Immature natural killer cell (primary cell): ENCODE measurements at regions not wholly inside any gene's neighbourhood (a gene's known extent, or its start where the extent isn't known, plus 50 kb on each side); places are given as distances from the start of the nearest gene placed in this dataset.
"Not testable (repeated sequence)": the region's sequence is repeated elsewhere in the genome, so short reads cannot be mapped to it uniquely, and the experiment has no call there.

Experiments
- DNase-seq, 3 donors: peaks; one replicate each; pipeline ENCODE4 v3.0.0; 2022; ENCODE audit warnings: mixed read lengths in 1 of 3
- H3K27ac Mint-ChIP-seq, 6 donors: one replicate each; pipeline ENCODE4 v1.8.0; 2020; ENCODE audit warnings: mixed read lengths in 6 of 6, mild to moderate bottlenecking in 5 of 6, inconsistent platforms in 4 of 6, moderate library complexity in 3 of 6
- H3K27me3 Mint-ChIP-seq, 3 donors: one replicate each; pipeline ENCODE4 v1.8.0; 2020 to 2021; ENCODE audit warnings: low read depth in 3 of 3, mild to moderate bottlenecking in 3 of 3, mixed read lengths in 3 of 3, moderate library complexity in 3 of 3, inconsistent platforms in 1 of 3
- H3K36me3 Mint-ChIP-seq, 3 donors: one replicate each; pipeline ENCODE4 v1.8.0; 2020; ENCODE audit warnings: mixed read lengths in 3 of 3, inconsistent platforms in 2 of 3, mild to moderate bottlenecking in 2 of 3
- H3K4me1 Mint-ChIP-seq, 2 donors: one replicate each; pipeline ENCODE4 v1.8.0; 2020; ENCODE audit warnings: inconsistent platforms in 2 of 2, mild to moderate bottlenecking in 2 of 2, mixed read lengths in 2 of 2, moderate library complexity in 1 of 2
- H3K4me3 Mint-ChIP-seq, 5 donors: one replicate each; pipeline ENCODE4 v1.8.0; 2020; ENCODE audit warnings: mild to moderate bottlenecking in 5 of 5, mixed read lengths in 5 of 5, inconsistent platforms in 3 of 5, moderate library complexity in 3 of 5
- H3K9me3 Mint-ChIP-seq, 6 donors: one replicate each; pipeline ENCODE4 v1.8.0; 2020; ENCODE audit warnings: mild to moderate bottlenecking in 6 of 6, mixed read lengths in 6 of 6, inconsistent platforms in 4 of 6, moderate library complexity in 3 of 6

- no peaks in the 10 kb centered on the region for H3K36me3 Mint-ChIP-seq
- no peak overlapping the region for H3K27ac Mint-ChIP-seq
- no peaks in the 10 kb centered on the region for H3K4me1 Mint-ChIP-seq
- H3K27me3 Mint-ChIP-seq = peaks cover 0 to 2% (median 0%) of the 10 kb centered on the region in 3 donors
- no peak for DNase-seq
- no peak overlapping the region for H3K4me3 Mint-ChIP-seq
- H3K9me3 Mint-ChIP-seq = peaks cover 0 to 8% (median 0%) of the 10 kb centered on the region in 6 donors
Measured at GRCh38 chr3:87555290-87555689, 278.9 kb upstream of the POU1F1 start.

GRCh38 chr3:87553058-87553457 is 276.7 kb upstream of the POU1F1 start:
- Mint-ChIP-seq H3K9me3 (peaks cover 0 to 8% (median 1%) of the 10 kb centered on the region in 6 donors), H3K4me3 (no peak overlapping the region), H3K27ac (no peak overlapping the region), H3K27me3 (peaks cover 0 to 4% (median 0%) of the 10 kb centered on the region in 3 donors), H3K4me1 (no peaks in the 10 kb centered on the region), H3K36me3 (no peaks in the 10 kb centered on the region)
- DNase-seq = no peak

GRCh38 chr3:87550892-87551291 is 274.5 kb upstream of the POU1F1 start:
- Mint-ChIP-seq H3K27ac (no peak overlapping the region), H3K4me1 (no peaks in the 10 kb centered on the region), H3K36me3 (no peaks in the 10 kb centered on the region), H3K4me3 (no peak overlapping the region), H3K9me3 (peaks cover 0 to 9% (median 2%) of the 10 kb centered on the region in 6 donors), H3K27me3 (peaks cover 0 to 5% (median 2%) of the 10 kb centered on the region in 3 donors)
- no peak for DNase-seq

- peaks cover 0 to 7% (median 4%) of the 10 kb centered on the region in 6 donors for H3K9me3 Mint-ChIP-seq
- H3K27me3 Mint-ChIP-seq = peaks cover 0 to 5% (median 2%) of the 10 kb centered on the region in 3 donors
- H3K4me3 Mint-ChIP-seq = no peak overlapping the region
- DNase-seq = no peak
- no peaks in the 10 kb centered on the region for H3K36me3 Mint-ChIP-seq
- no peaks in the 10 kb centered on the region for H3K4me1 Mint-ChIP-seq
- no peak overlapping the region for H3K27ac Mint-ChIP-seq
Measured at GRCh38 chr3:87549208-87549607, 272.8 kb upstream of the POU1F1 start.

- Mint-ChIP-seq H3K27ac (no peak overlapping the region), H3K4me3 (no peak overlapping the region), H3K27me3 (peaks cover 0 to 3% (median 2%) of the 10 kb centered on the region in 3 donors), H3K9me3 (peaks cover 0 to 7% (median 4%) of the 10 kb centered on the region in 6 donors), H3K36me3 (no peaks in the 10 kb centered on the region), H3K4me1 (no peaks in the 10 kb centered on the region)
- DNase-seq = no peak
Measured at GRCh38 chr3:87548271-87548670, 271.9 kb upstream of the POU1F1 start.

- Mint-ChIP-seq H3K36me3 (no peaks in the 10 kb centered on the region), H3K4me1 (no peaks in the 10 kb centered on the region), H3K27ac (no peak overlapping the region), H3K9me3 (peaks cover 0 to 10% (median 6%) of the 10 kb centered on the region in 6 donors), H3K4me3 (no peak overlapping the region), H3K27me3 (peaks cover 0 to 3% (median 2%) of the 10 kb centered on the region in 3 donors)
- no peak for DNase-seq
Measured at GRCh38 chr3:87546216-87546615, 269.8 kb upstream of the POU1F1 start.

GRCh38 chr3:87543408-87543807 is 267.0 kb upstream of the POU1F1 start:
- not testable (repeated sequence) for H3K36me3 Mint-ChIP-seq, H3K4me3 Mint-ChIP-seq, H3K4me1 Mint-ChIP-seq, DNase-seq, H3K27me3 Mint-ChIP-seq, H3K27ac Mint-ChIP-seq
- peaks cover 0 to 16% (median 8%) of the 10 kb centered on the region in 6 donors for H3K9me3 Mint-ChIP-seq

GRCh38 chr3:87541723-87542122 is 265.3 kb upstream of the POU1F1 start:
- H3K4me1 Mint-ChIP-seq = no peaks in the 10 kb centered on the region
- H3K27ac Mint-ChIP-seq = no peak overlapping the region
- no peak for DNase-seq
- H3K36me3 Mint-ChIP-seq = no peaks in the 10 kb centered on the region
- H3K4me3 Mint-ChIP-seq = no peak overlapping the region
- H3K27me3 Mint-ChIP-seq = peaks cover 0 to 2% (median 0%) of the 10 kb centered on the region in 3 donors
- H3K9me3 Mint-ChIP-seq = peaks cover 0 to 21% (median 7%) of the 10 kb centered on the region in 6 donors

- not testable (repeated sequence) for H3K27me3 Mint-ChIP-seq, DNase-seq, H3K36me3 Mint-ChIP-seq, H3K4me3 Mint-ChIP-seq, H3K27ac Mint-ChIP-seq, H3K4me1 Mint-ChIP-seq
- H3K9me3 Mint-ChIP-seq = peaks cover 3 to 21% (median 4%) of the 10 kb centered on the region in 6 donors
Measured at GRCh38 chr3:87538722-87539121, 262.3 kb upstream of the POU1F1 start.

GRCh38 chr3:87509401-87509800 is 233.0 kb upstream of the POU1F1 start:
- DNase-seq = no peak
- H3K27ac Mint-ChIP-seq = no peak overlapping the region
- H3K36me3 Mint-ChIP-seq = no peaks in the 10 kb centered on the region
- peaks cover 0 to 4% (median 1%) of the 10 kb centered on the region in 6 donors for H3K9me3 Mint-ChIP-seq
- H3K27me3 Mint-ChIP-seq = peaks cover 0 to 6% (median 2%) of the 10 kb centered on the region in 3 donors
- no peak overlapping the region for H3K4me3 Mint-ChIP-seq
- H3K4me1 Mint-ChIP-seq = no peaks in the 10 kb centered on the region

GRCh38 chr3:87508921-87509320 is 232.5 kb upstream of the POU1F1 start:
- H3K27ac Mint-ChIP-seq = no peak overlapping the region
- H3K9me3 Mint-ChIP-seq = peaks cover 0 to 4% (median 1%) of the 10 kb centered on the region in 6 donors
- no peak overlapping the region for H3K4me3 Mint-ChIP-seq
- H3K27me3 Mint-ChIP-seq = peaks cover 0 to 6% (median 2%) of the 10 kb centered on the region in 3 donors
- DNase-seq = no peak
- no peaks in the 10 kb centered on the region for H3K4me1 Mint-ChIP-seq
- H3K36me3 Mint-ChIP-seq = no peaks in the 10 kb centered on the region

GRCh38 chr3:87507753-87508152 is 231.4 kb upstream of the POU1F1 start:
- H3K36me3 Mint-ChIP-seq = no peaks in the 10 kb centered on the region
- no peaks in the 10 kb centered on the region for H3K4me1 Mint-ChIP-seq
- H3K4me3 Mint-ChIP-seq = no peak overlapping the region
- no peak for DNase-seq
- no peak overlapping the region for H3K27ac Mint-ChIP-seq
- H3K9me3 Mint-ChIP-seq = peaks cover 0 to 4% (median 1%) of the 10 kb centered on the region in 6 donors
- H3K27me3 Mint-ChIP-seq = peaks cover 0 to 6% (median 2%) of the 10 kb centered on the region in 3 donors

- Mint-ChIP-seq H3K4me1 (no peaks in the 10 kb centered on the region), H3K27ac (no peak overlapping the region), H3K27me3 (peaks cover 0 to 2% (median 1%) of the 10 kb centered on the region in 3 donors), H3K36me3 (no peaks in the 10 kb centered on the region), H3K4me3 (no peak overlapping the region), H3K9me3 (peaks cover 0 to 5% (median 1%) of the 10 kb centered on the region in 6 donors)
- no peak for DNase-seq
Measured at GRCh38 chr3:87503900-87504498, 227.6 kb upstream of the POU1F1 start.

GRCh38 chr3:87501076-87501475 is 224.7 kb upstream of the POU1F1 start:
- H3K27me3 Mint-ChIP-seq = peaks cover 1 to 6% (median 2%) of the 10 kb centered on the region in 3 donors

More at GRCh38 chr3:87501076-87501475, 224.7 kb upstream of the POU1F1 start:
- H3K4me1 Mint-ChIP-seq = no peaks in the 10 kb centered on the region
- no peak for DNase-seq
- H3K4me3 Mint-ChIP-seq = no peak overlapping the region
- no peak overlapping the region for H3K27ac Mint-ChIP-seq
- peaks cover 0 to 5% (median 1%) of the 10 kb centered on the region in 6 donors for H3K9me3 Mint-ChIP-seq
- no peaks in the 10 kb centered on the region for H3K36me3 Mint-ChIP-seq
